LNCAP (cell line): ENCODE measurements at regions not wholly inside any gene's neighbourhood (a gene's known extent, or its start where the extent isn't known, plus 50 kb on each side); places are given as distances from the start of the nearest gene placed in this dataset.

Source experiments
- TF ChIP-seq, protein P1 (sequence below): fragments of 450-650 bp; IDR thresholded peaks from 2 replicates; pipeline ENCODE4 v1.5.1; 2017; ENCODE audit warnings: mild to moderate bottlenecking

DNA sequence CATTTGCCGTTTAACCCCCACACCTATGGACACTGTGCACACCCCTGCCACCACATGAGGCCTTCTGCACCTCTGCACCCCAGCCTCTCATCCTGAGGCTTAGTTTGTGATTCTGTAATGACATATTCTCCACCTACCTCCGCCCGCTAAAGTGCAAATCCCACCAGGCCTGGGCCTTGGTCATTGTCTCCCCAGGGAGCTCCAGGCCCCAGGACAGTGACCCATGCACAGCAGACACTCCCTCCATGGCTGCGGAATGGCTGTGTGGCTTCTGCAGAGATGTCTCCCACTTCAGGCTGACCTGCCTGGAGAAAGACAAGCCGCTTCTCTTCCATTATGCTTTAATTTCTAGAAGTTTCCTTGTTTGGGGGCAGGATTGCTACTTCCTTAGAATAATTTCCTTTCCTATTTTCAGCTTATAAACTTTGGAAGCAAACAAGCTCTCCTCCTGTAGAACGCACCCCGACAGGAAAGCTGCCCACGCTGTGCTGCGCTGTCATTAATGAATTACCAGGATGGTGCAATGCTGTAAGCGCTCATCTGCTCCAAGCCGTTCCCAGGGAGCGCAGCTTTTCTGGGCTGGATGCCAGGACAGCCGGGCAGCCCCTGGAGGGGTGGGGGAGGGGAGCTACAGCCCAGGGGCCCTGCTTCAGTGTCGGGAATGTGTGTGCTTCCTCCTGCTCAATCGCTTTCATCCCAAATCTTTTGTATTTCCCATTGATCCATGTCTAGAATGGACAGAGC, 618.0 kb downstream of the BRD1 start:
- TF ChIP-seq, protein P1, sequence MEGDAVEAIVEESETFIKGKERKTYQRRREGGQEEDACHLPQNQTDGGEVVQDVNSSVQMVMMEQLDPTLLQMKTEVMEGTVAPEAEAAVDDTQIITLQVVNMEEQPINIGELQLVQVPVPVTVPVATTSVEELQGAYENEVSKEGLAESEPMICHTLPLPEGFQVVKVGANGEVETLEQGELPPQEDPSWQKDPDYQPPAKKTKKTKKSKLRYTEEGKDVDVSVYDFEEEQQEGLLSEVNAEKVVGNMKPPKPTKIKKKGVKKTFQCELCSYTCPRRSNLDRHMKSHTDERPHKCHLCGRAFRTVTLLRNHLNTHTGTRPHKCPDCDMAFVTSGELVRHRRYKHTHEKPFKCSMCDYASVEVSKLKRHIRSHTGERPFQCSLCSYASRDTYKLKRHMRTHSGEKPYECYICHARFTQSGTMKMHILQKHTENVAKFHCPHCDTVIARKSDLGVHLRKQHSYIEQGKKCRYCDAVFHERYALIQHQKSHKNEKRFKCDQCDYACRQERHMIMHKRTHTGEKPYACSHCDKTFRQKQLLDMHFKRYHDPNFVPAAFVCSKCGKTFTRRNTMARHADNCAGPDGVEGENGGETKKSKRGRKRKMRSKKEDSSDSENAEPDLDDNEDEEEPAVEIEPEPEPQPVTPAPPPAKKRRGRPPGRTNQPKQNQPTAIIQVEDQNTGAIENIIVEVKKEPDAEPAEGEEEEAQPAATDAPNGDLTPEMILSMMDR = no peak

DNA sequence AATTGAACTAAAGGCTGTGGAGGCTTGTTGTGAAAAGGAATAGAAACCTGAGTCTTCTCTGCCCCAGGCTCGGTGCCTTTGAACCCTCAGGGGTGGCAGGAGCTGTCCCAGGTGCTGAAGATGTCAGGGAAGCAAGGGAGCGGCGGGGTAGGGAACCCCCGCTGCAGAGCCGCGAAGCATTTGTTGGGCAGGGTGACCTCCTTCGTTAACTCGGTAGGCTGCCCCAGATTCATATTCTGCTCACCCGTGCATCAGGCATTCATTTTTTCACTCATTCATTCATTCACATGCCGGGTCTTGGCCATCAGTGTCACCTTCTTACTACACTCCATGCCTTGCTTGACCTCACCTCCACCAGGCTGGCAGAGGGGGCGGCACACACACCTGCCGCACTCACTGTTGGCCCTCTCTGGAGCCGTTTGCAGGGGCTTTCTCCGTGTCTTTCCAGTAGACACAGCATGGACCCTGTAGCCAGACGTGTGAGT, 618.9 kb downstream of the BRD1 start:
- TF ChIP-seq, protein P1 = no peak

DNA sequence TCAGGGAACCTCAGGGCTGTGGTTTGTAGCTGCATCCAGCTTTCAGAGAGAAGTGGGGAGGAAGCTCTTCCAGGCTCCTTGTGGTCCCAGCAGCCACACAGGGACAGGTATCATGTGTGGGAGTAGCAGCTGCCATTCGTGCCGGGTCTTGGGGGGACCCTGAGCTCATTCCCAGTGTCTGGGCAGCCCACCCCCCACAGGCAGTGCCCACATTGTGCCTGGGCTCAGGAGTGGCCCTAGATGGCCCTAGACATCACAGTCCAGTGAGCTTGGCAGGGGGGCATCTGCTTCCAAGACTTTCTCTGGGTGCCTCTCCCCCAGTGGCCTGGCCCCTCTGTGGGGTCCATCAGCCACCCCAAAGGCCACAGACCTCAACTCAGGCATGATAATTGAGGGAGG, 619.7 kb downstream of the BRD1 start:
- TF ChIP-seq, protein P1 = no peak

DNA sequence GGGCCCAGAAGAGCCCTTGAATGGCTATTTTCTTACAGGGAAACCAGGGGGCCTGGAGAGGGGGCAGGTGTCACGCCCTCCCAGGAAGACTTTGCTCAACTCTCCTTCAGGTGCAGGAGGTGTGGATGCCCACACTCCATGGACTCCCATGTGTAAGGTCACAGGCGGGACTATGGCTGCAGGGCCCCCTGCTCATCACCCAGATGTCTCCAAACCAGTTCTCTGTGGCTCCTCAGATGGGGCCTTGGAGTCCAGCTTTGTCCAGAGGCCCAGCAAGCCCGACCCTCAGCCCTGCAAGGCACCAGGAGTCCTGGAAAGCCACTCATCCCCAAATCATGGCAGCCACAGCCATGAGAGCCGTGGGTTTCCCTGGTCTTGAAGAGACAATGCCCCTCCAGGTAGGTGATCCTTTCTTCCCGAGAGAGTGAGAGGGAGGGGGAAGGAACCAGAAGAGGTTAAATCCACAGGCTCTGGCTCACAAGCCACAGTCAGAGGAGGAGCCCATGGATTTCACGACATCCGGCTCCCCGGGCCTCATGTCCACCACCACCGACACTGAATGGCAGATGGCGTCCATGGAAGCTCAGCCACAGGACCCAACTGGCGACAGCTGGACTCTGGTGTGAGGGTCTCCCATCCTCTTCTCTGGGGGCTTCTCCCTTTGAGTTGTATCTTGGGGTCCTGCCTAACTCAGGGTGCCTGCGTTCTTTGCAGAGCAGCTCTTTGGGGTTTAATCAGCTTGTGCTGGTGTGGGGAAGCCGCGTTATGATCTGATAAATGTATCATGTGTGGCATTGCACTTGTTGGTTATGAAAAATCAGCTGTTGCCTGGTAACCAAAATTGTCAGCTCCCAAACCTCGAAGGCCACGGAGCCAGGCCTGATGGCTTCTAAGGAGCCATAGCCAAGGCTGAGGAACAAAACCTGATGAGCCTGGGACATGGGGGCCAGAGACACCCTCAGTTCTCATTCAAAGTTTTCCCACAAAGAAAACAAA, 620.4 kb downstream of the BRD1 start:
- TF ChIP-seq, protein P1 = no peak

DNA sequence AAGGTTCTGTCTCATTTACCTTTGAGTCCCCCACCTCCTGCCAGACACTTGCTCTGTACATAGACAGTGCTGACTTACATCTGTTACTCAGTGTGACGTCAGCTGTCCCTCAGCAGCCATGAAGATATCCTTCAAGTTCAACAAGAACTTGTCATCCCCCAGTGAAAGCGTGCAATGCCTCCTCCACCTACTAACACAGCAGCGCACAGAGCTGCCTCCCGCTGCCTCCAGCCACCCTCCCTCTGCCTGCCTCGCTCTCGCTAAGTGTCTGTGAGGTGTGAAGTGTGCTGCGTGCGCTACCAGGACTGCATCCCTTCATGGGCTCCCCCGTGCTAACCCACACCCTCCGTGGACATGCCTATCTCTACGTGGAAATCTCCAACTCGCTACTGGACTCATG, 621.4 kb downstream of the BRD1 start:
- TF ChIP-seq, protein P1 = no peak

DNA sequence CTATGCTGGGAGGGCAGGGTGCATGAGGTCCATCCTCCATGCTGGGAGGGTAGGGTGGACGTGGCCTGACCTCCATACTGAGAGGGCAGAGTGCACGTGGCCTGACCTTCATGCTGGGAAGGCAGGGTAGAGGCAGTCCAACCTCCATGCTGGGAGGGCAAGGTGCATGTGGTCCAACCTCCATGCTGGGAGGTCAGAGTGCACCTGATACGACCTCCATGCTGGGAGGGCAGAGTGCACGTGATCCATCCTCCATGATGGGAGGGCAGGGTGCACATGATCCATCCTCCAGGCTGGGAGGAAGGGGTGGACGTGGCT, 622.2 kb downstream of the BRD1 start:
- TF ChIP-seq, protein P1 = no peak

DNA sequence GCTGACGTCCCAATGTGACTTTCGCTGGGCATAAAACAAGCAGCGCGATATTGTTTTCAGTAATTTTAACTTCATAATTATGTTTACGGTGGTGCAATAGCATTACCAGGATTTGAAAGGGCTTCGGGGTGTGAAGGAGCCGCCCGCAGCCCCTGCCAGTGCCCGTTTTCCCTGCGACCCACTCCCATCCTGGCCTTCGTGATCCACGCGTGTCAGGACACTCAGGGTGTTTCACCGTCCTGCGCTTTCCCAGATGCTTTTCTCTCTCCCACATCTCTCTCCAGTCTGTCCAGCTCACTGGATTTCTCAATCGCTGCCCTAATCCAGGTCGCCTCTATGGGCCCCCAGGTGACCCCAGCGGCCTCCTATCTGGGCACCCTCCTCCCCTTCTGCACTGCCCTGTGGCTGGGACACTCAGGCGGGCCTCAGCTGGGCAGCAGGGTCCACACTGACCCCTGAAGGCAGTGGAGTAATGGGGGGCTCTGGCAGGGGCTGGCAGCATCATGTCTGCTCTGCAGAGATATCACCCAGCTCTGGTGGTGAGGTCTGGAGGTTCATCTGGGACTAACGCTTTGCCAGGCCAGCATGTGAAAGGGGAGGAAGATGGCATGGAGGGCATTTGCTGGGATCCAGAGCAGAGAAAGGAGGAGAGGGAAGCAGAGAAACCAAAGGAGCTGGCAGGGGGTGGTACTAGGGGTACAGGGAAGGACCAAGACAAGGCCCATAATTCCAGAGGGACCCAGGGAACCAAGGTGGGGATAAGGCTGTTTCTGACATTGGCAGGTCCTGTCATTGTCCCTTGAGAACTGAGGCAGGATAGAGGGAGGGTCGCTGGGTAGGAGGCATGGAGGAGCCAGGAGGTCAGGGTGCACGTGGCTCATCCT, 622.8 kb downstream of the BRD1 start:
- TF ChIP-seq, protein P1 = no peak
